ENCODE measurements at regions not wholly inside any gene's neighbourhood (a gene's known extent, or its start where the extent isn't known, plus 50 kb on each side); places are given as distances from the start of the nearest gene placed in this dataset.
"Not testable (repeated sequence)": the region's sequence is repeated elsewhere in the genome, so short reads cannot be mapped to it uniquely, and the experiment has no call there.

- Histone ChIP-seq H3K4me1 (ENCODE audit: insufficient read depth) (no peaks in the 10 kb centered on the region), H3K4me3 (ENCODE audit: low read depth, low read length) (no peak overlapping the region), H3K27ac (ENCODE audit: low read depth) (no peak overlapping the region), H3K36me3 (ENCODE audit: insufficient read depth) (no peaks in the 10 kb centered on the region)
- DNase-seq (ENCODE audit: extremely low spot score): no peak
- 74% methylated on average over 3 of the region's 3 CpGs for WGBS
These were observed 241.0 kb upstream of the ACVR2A start for GRCh38 chr2:147603876-147604275.

GRCh38 chr2:147603447-147603846 lies 241.4 kb upstream of the ACVR2A start:
- no peak for DNase-seq (ENCODE audit: extremely low spot score)
- WGBS: 94% methylated on average over 1 of the region's 1 CpG

GRCh38 chr2:147600646-147601045 lies 244.2 kb upstream of the ACVR2A start:
- no peaks in the 10 kb centered on the region for H3K4me1 ChIP-seq (ENCODE audit: insufficient read depth)
- no peak overlapping the region for H3K4me3 ChIP-seq (ENCODE audit: low read depth, low read length)
- DNase-seq (ENCODE audit: extremely low spot score): no peak
- 79% methylated on average over 5 of the region's 5 CpGs for WGBS
- H3K36me3 ChIP-seq (ENCODE audit: insufficient read depth): no peaks in the 10 kb centered on the region
- no peak overlapping the region for H3K27ac ChIP-seq (ENCODE audit: low read depth)

More at GRCh38 chr2:147603447-147603846, 241.4 kb upstream of the ACVR2A start:
- Histone ChIP-seq H3K36me3 (ENCODE audit: insufficient read depth) (no peaks in the 10 kb centered on the region), H3K4me3 (ENCODE audit: low read depth, low read length) (no peak overlapping the region), H3K27ac (ENCODE audit: low read depth) (no peak overlapping the region), H3K4me1 (ENCODE audit: insufficient read depth) (no peaks in the 10 kb centered on the region)

- H3K27ac ChIP-seq (ENCODE audit: low read depth): no peak overlapping the region
- DNase-seq (ENCODE audit: extremely low spot score): no peak
These were observed 244.6 kb upstream of the ACVR2A start for GRCh38 chr2:147600223-147600622.

GRCh38 chr2:147595200-147595599 lies 249.6 kb upstream of the ACVR2A start:
- Histone ChIP-seq H3K27ac (ENCODE audit: low read depth) (no peak overlapping the region), H3K36me3 (ENCODE audit: insufficient read depth) (no peaks in the 10 kb centered on the region), H3K4me3 (ENCODE audit: low read depth, low read length) (no peak overlapping the region), H3K4me1 (ENCODE audit: insufficient read depth) (no peaks in the 10 kb centered on the region)
- DNase-seq (ENCODE audit: extremely low spot score): no peak
- 75% methylated on average over 4 of the region's 4 CpGs for WGBS

More at GRCh38 chr2:147600223-147600622, 244.6 kb upstream of the ACVR2A start:
- WGBS: 70% methylated on average over 7 of the region's 7 CpGs
- Histone ChIP-seq H3K4me3 (ENCODE audit: low read depth, low read length) (no peak overlapping the region), H3K36me3 (ENCODE audit: insufficient read depth) (no peaks in the 10 kb centered on the region), H3K4me1 (ENCODE audit: insufficient read depth) (no peaks in the 10 kb centered on the region)

- DNase-seq (ENCODE audit: extremely low spot score): no peak
- Histone ChIP-seq H3K4me3 (ENCODE audit: low read depth, low read length) (no peak overlapping the region), H3K36me3 (ENCODE audit: insufficient read depth) (no peaks in the 10 kb centered on the region), H3K4me1 (ENCODE audit: insufficient read depth) (no peaks in the 10 kb centered on the region), H3K27ac (ENCODE audit: low read depth) (no peak overlapping the region)
- 86% methylated on average over 3 of the region's 3 CpGs for WGBS
These were observed 250.8 kb upstream of the ACVR2A start for GRCh38 chr2:147594038-147594437.

- WGBS: 98% methylated on average over 2 of the region's 2 CpGs
- not testable (repeated sequence) for H3K36me3 ChIP-seq (ENCODE audit: insufficient read depth); H3K4me1 ChIP-seq (ENCODE audit: insufficient read depth); H3K4me3 ChIP-seq (ENCODE audit: low read depth, low read length); H3K27ac ChIP-seq (ENCODE audit: low read depth); DNase-seq (ENCODE audit: extremely low spot score)
These were observed 252.0 kb upstream of the ACVR2A start for GRCh38 chr2:147592784-147593183.

- no peaks in the 10 kb centered on the region for H3K36me3 ChIP-seq (ENCODE audit: insufficient read depth)
- no peak overlapping the region for H3K4me3 ChIP-seq (ENCODE audit: low read depth, low read length)
- 59% methylated on average over 1 of the region's 1 CpG for WGBS
- H3K27ac ChIP-seq (ENCODE audit: low read depth): no peak overlapping the region
- DNase-seq (ENCODE audit: extremely low spot score): no peak
- H3K4me1 ChIP-seq (ENCODE audit: insufficient read depth): no peaks in the 10 kb centered on the region
These were observed 255.7 kb upstream of the ACVR2A start for GRCh38 chr2:147589127-147589526.

GRCh38 chr2:147588191-147588590 lies 256.6 kb upstream of the ACVR2A start:
- no peak overlapping the region for H3K27ac ChIP-seq (ENCODE audit: low read depth)
- WGBS: 78% methylated on average over 2 of the region's 2 CpGs
- no peak overlapping the region for H3K4me3 ChIP-seq (ENCODE audit: low read depth, low read length)
- H3K4me1 ChIP-seq (ENCODE audit: insufficient read depth): no peaks in the 10 kb centered on the region
- H3K36me3 ChIP-seq (ENCODE audit: insufficient read depth): no peaks in the 10 kb centered on the region
- DNase-seq (ENCODE audit: extremely low spot score): no peak

- H3K4me1 ChIP-seq (ENCODE audit: insufficient read depth): no peaks in the 10 kb centered on the region
- H3K36me3 ChIP-seq (ENCODE audit: insufficient read depth): no peaks in the 10 kb centered on the region
- no peak for DNase-seq (ENCODE audit: extremely low spot score)
- H3K27ac ChIP-seq (ENCODE audit: low read depth): no peak overlapping the region
- WGBS: 92% methylated on average over 3 of the region's 3 CpGs
- no peak overlapping the region for H3K4me3 ChIP-seq (ENCODE audit: low read depth, low read length)
These were observed 266.3 kb upstream of the ACVR2A start for GRCh38 chr2:147578529-147578928.

- H3K4me3 ChIP-seq (ENCODE audit: low read depth, low read length): no peak overlapping the region
- H3K4me1 ChIP-seq (ENCODE audit: insufficient read depth): no peaks in the 10 kb centered on the region
- no peak for DNase-seq (ENCODE audit: extremely low spot score)
- H3K27ac ChIP-seq (ENCODE audit: low read depth): no peak overlapping the region
- WGBS: 97% methylated on average over 2 of the region's 2 CpGs
- no peaks in the 10 kb centered on the region for H3K36me3 ChIP-seq (ENCODE audit: insufficient read depth)
These were observed 266.8 kb upstream of the ACVR2A start for GRCh38 chr2:147577998-147578380.

- no peak for DNase-seq (ENCODE audit: extremely low spot score)
- H3K4me1 ChIP-seq (ENCODE audit: insufficient read depth): no peaks in the 10 kb centered on the region
- H3K27ac ChIP-seq (ENCODE audit: low read depth): no peak overlapping the region
- 62% methylated on average over 8 of the region's 8 CpGs for WGBS
- H3K4me3 ChIP-seq (ENCODE audit: low read depth, low read length): no peak overlapping the region
- no peaks in the 10 kb centered on the region for H3K36me3 ChIP-seq (ENCODE audit: insufficient read depth)
These were observed 267.4 kb upstream of the ACVR2A start for GRCh38 chr2:147577323-147577997.

GRCh38 chr2:147575106-147575505 lies 269.7 kb upstream of the ACVR2A start:
- WGBS: 51% methylated on average over 3 of the region's 3 CpGs
- H3K4me1 ChIP-seq (ENCODE audit: insufficient read depth): no peaks in the 10 kb centered on the region
- no peaks in the 10 kb centered on the region for H3K36me3 ChIP-seq (ENCODE audit: insufficient read depth)
- H3K4me3 ChIP-seq (ENCODE audit: low read depth, low read length): no peak overlapping the region
- no peak for DNase-seq (ENCODE audit: extremely low spot score)
- H3K27ac ChIP-seq (ENCODE audit: low read depth): no peak overlapping the region

GRCh38 chr2:147572622-147573021 lies 272.2 kb upstream of the ACVR2A start:
- Histone ChIP-seq H3K4me1 (ENCODE audit: insufficient read depth) (no peaks in the 10 kb centered on the region), H3K4me3 (ENCODE audit: low read depth, low read length) (no peak overlapping the region), H3K27ac (ENCODE audit: low read depth) (no peak overlapping the region), H3K36me3 (ENCODE audit: insufficient read depth) (no peaks in the 10 kb centered on the region)
- 93% methylated on average over 2 of the region's 2 CpGs for WGBS
- DNase-seq (ENCODE audit: extremely low spot score): no peak

GRCh38 chr2:147569426-147569825 lies 275.4 kb upstream of the ACVR2A start:
- Histone ChIP-seq H3K27ac (ENCODE audit: low read depth) (no peak overlapping the region), H3K36me3 (ENCODE audit: insufficient read depth) (no peaks in the 10 kb centered on the region), H3K4me1 (ENCODE audit: insufficient read depth) (no peaks in the 10 kb centered on the region), H3K4me3 (ENCODE audit: low read depth, low read length) (no peak overlapping the region)
- WGBS: 58% methylated on average over 3 of the region's 3 CpGs
- DNase-seq (ENCODE audit: extremely low spot score): no peak
